ENCODE measurements at regions not wholly inside any gene's neighbourhood (a gene's known extent, or its start where the extent isn't known, plus 50 kb on each side); places are given as distances from the start of the nearest gene placed in this dataset.

- DNase-seq (ENCODE audit: extremely low read depth, low read depth): no peak
- TF ChIP-seq CTCF (IDR thresholded peaks at IDR 0.05; ENCODE audit: low read depth, low read length): no peak
These were observed 276.5 kb upstream of the TCF21 start for GRCh38 chr6:133612459-133612858.

DNA sequence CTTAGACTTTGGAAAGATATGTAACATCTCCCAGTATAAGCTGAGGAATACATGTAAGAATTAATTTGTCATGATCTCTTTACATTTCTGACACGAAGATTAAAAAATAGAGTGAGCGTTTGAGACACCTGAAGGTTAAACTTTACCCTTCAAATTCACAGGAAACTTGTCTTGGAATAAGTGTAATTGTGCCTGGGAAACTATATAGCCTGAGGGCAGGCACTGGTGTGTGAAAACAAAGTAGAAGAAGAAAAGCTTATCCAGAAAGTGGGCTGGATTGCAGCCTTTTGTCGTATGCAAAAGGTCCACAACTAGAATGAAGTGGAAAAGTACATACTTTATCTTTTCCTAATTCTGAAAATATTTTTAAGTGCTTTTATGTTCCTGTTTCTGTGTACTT is 275.7 kb upstream of the TCF21 start:
- TF ChIP-seq CTCF (IDR thresholded peaks at IDR 0.05; ENCODE audit: low read depth, low read length): no peak
- DNase-seq (ENCODE audit: extremely low read depth, low read depth): no peak

DNA sequence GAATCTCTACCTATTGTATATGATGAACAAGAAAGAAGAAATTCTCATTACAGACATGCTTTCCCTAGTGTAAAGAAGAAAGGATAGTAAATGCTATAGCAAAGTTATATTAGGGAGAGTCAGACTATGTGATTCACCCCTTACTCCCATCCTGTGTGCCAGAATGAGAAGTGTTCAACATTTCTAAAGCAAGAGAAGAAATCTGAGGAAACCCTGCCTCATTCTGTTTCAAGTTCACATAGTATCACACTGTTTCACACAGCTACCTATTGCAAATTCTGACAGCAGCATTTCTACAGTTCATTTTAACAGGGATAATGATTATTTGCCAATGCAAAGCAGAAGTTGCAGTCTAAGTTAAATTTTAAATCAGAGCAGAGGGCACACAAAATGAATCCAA is 267.2 kb upstream of the TCF21 start:
- no peak for TF ChIP-seq CTCF (IDR thresholded peaks at IDR 0.05; ENCODE audit: low read depth, low read length)
- DNase-seq (ENCODE audit: extremely low read depth, low read depth): no peak

DNA sequence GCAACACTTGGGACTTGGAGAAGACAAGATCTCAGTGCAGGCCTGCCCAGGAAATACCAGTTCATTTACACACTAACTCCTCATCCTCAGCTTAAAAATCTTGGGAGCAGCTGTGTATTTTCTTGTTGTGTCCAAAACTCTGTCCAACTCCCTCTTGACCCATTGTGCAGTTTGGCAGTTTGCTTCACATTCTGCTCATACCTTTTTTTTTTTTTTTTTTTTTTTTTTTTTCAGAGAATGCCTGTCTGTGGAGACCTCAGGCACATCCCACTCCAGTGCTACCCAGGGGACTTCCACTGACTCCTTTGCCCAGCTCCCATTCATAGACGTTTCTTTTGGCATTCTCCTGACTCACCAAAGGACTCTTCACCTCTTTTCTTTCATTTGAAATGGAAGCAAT is 265.8 kb upstream of the TCF21 start:
- DNase-seq (ENCODE audit: extremely low read depth, low read depth): no peak
- no peak for TF ChIP-seq CTCF (IDR thresholded peaks at IDR 0.05; ENCODE audit: low read depth, low read length)

DNA sequence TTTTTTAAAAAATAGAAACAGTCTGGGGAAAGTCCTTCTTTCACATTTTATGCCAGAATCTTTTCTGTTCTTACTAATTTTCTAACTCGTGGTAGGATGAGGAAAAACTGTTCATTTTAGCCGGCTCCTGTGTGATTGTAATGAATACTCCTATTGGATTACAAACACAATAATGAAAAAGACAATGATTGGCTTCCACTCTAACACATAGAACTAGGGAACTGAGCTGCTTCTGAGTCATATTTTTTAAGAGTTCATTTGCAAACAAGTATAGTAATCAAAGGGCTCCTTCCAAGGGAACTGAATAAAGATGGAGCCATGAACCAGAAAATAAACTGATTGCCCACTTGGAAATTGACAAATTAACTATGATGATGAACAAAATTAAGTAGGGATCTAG is 265.3 kb upstream of the TCF21 start:
- TF ChIP-seq CTCF (IDR thresholded peaks at IDR 0.05; ENCODE audit: low read depth, low read length): no peak
- DNase-seq (ENCODE audit: extremely low read depth, low read depth): no peak

DNA sequence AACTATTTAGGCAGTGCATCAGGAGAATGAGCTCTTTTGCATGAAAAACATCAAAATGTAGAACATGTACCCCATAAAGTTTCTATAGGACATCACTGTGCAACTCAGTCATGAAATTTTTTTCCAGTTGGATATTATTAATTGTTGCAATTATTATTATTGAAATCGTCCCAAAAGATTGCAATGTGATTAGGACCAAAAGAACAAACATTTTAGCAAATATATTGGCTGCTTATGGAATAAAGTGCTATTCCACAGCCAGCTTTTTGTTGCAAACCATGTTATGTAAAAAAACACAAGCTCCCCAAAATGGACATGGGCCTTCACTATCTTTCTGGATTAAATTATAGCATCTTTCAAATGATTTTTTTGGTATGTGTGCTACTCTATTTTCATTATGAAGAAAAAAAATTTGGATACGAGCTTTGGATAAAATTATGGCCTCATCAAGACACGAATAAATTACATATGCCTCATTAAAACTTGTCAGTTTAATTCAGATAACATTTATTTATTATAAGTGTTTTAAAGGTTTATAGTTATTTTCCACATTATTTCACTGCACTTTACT is 262.7 kb upstream of the TCF21 start:
- TF ChIP-seq CTCF (IDR thresholded peaks at IDR 0.05; ENCODE audit: low read depth, low read length): no peak
- no peak for DNase-seq (ENCODE audit: extremely low read depth, low read depth)

DNA sequence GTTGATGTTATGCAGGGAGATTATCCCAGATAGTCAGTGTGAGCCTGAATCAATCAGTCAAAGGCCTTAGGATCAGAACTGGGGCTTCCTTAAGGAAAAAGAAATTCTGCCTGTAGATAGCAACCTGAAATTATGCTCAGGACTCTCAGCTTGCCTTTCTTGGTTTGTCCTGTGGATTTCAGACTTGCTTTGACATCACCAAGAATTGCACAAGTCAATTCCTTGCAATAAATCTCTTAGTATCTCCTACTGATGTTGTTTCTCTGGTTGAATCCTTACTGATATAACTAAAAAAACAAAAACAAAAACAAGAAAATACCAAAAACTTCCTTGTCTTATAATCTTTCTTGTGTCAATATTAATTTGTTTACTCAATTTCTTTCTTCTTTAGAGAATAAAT is 258.9 kb upstream of the TCF21 start:
- TF ChIP-seq CTCF (IDR thresholded peaks at IDR 0.05; ENCODE audit: low read depth, low read length): no peak
- DNase-seq (ENCODE audit: extremely low read depth, low read depth): no peak

Measured in AG09319 (cell line).